ENCODE measurements at regions not wholly inside any gene's neighbourhood (a gene's known extent, or its start where the extent isn't known, plus 50 kb on each side); places are given as distances from the start of the nearest gene placed in this dataset.
A peak's percentile ranks its signal among the peaks of the same experiment; 100 is the strongest.

- H3K36me3 ChIP-seq = no peaks in the 10 kb centered on the region
- H3K4me1 ChIP-seq = peaks cover 0 to 10% (median 3%) of the 10 kb centered on the region in 4 donors
- no peak for DNase-seq
- in situ Hi-C loops (cut with MboI; ENCODE audit: low pct_ligation_motif_present in 1 of 4, low pct_unique_long_range_greater_than_20kb in 1 of 4, low sequenced_read_pairs in 3 of 4) = no loop called here
- no peak overlapping the region for H3K27ac ChIP-seq
- intact Hi-C loops (cut with DNase I; ENCODE audit: low total_unique reads) = no loop called here
- H3K4me3 ChIP-seq = no peak overlapping the region
- 49 to 72% methylated on average over 4 of the region's 4 CpGs for WGBS, 2 donors (ENCODE audit: low coverage in 1 of 2)
- H3K27me3 ChIP-seq = no peaks in the 10 kb centered on the region
- TF ChIP-seq CTCF (IDR thresholded peaks at IDR 0.05) (no peak), EP300 (IDR thresholded peaks at IDR 0.05; ENCODE audit: low read depth) (no peak), POLR2A (IDR thresholded peaks at IDR 0.05) (no peak), POLR2AphosphoS5 (IDR thresholded peaks at IDR 0.05) (peak in 1 of 3 donors; percentile 43)
- H3K9me3 ChIP-seq = no peaks in the 10 kb centered on the region
Observed at GRCh38 chr13:80040196-80040980, 300.5 kb downstream of the SPRY2 start.

GRCh38 chr13:80039000-80039399, 301.9 kb downstream of the SPRY2 start:
- intact Hi-C loops (cut with DNase I; ENCODE audit: low total_unique reads) = no loop called here
- no peak overlapping the region for H3K27ac ChIP-seq
- in situ Hi-C loops (cut with MboI; ENCODE audit: low pct_ligation_motif_present in 1 of 4, low pct_unique_long_range_greater_than_20kb in 1 of 4, low sequenced_read_pairs in 3 of 4) = no loop called here
- H3K27me3 ChIP-seq = no peaks in the 10 kb centered on the region
- no peaks in the 10 kb centered on the region for H3K9me3 ChIP-seq
- H3K36me3 ChIP-seq = no peaks in the 10 kb centered on the region
- no peak overlapping the region for H3K4me3 ChIP-seq
- WGBS, 2 donors (ENCODE audit: low coverage in 1 of 2) = 74 to 81% methylated on average over 1 of the region's 1 CpG
- H3K4me1 ChIP-seq = peaks cover 0 to 10% (median 3%) of the 10 kb centered on the region in 4 donors
- TF ChIP-seq POLR2A (IDR thresholded peaks at IDR 0.05) (no peak), CTCF (IDR thresholded peaks at IDR 0.05) (no peak), POLR2AphosphoS5 (IDR thresholded peaks at IDR 0.05) (no peak)
- DNase-seq = no peak

- Histone ChIP-seq H3K27ac (no peak overlapping the region), H3K27me3 (no peaks in the 10 kb centered on the region), H3K4me3 (no peak overlapping the region), H3K4me1 (peaks cover 0 to 10% (median 3%) of the 10 kb centered on the region in 4 donors), H3K9me3 (no peaks in the 10 kb centered on the region), H3K36me3 (no peaks in the 10 kb centered on the region)
- DNase-seq = no peak
- no peak for TF ChIP-seq POLR2A (IDR thresholded peaks at IDR 0.05)
- TF ChIP-seq EP300 (IDR thresholded peaks at IDR 0.05; ENCODE audit: low read depth) = no peak
- TF ChIP-seq POLR2AphosphoS5 (IDR thresholded peaks at IDR 0.05) = no peak
- no peak for TF ChIP-seq CTCF (IDR thresholded peaks at IDR 0.05)
- in situ Hi-C loops (cut with MboI; ENCODE audit: low pct_ligation_motif_present in 1 of 4, low pct_unique_long_range_greater_than_20kb in 1 of 4, low sequenced_read_pairs in 3 of 4) (no loop called here), intact Hi-C loops (cut with DNase I; ENCODE audit: low total_unique reads) (no loop called here)
Observed at GRCh38 chr13:80038371-80038770, 302.6 kb downstream of the SPRY2 start.

GRCh38 chr13:80037505-80037888, 303.4 kb downstream of the SPRY2 start:
- Histone ChIP-seq H3K4me3 (no peak overlapping the region), H3K4me1 (peaks cover 0 to 10% (median 3%) of the 10 kb centered on the region in 4 donors), H3K27ac (no peak overlapping the region), H3K36me3 (no peaks in the 10 kb centered on the region), H3K27me3 (no peaks in the 10 kb centered on the region), H3K9me3 (no peaks in the 10 kb centered on the region)
- TF ChIP-seq POLR2AphosphoS5 (IDR thresholded peaks at IDR 0.05) = no peak
- TF ChIP-seq CTCF (IDR thresholded peaks at IDR 0.05) = no peak
- TF ChIP-seq POLR2A (IDR thresholded peaks at IDR 0.05) = no peak
- no peak for TF ChIP-seq EP300 (IDR thresholded peaks at IDR 0.05; ENCODE audit: low read depth)
- in situ Hi-C loops (cut with MboI; ENCODE audit: low pct_ligation_motif_present in 1 of 4, low pct_unique_long_range_greater_than_20kb in 1 of 4, low sequenced_read_pairs in 3 of 4) (no loop called here), intact Hi-C loops (cut with DNase I; ENCODE audit: low total_unique reads) (no loop called here)
- WGBS, 2 donors (ENCODE audit: low coverage in 1 of 2) = 70% methylated on average over 2 of the region's 2 CpGs
- no peak for DNase-seq

All from transverse colon (tissue), 4 donors.